IMR-90 (cell line): ENCODE measurements at regions not wholly inside any gene's neighbourhood (a gene's known extent, or its start where the extent isn't known, plus 50 kb on each side); places are given as distances from the start of the nearest gene placed in this dataset.

Experiments
- BHLHE40 ChIP-seq: fragments of 150-350 bp; IDR thresholded peaks from 2 replicates; pipeline ENCODE4 v1.6.1; 2016; ENCODE audit warnings: mild to moderate bottlenecking, low read depth, low read length
- CEBPB ChIP-seq: IDR thresholded peaks from 2 replicates; pipeline ENCODE4 v1.6.1; 2012; ENCODE audit warnings: low read depth, low read length, improper control_type of control experiment
- CTCF ChIP-seq: conservative IDR thresholded peaks from 2 replicates; pipeline ENCODE4 v1.5.1; 2012; ENCODE audit warnings: mild to moderate bottlenecking, low read depth, low read length, improper control_type of control experiment
- FOS ChIP-seq: fragments of 150-350 bp; IDR thresholded peaks from 2 replicates; pipeline ENCODE4 v1.6.1; 2016; ENCODE audit warnings: low read depth, low read length
- MAFK ChIP-seq: IDR thresholded peaks from 2 replicates; pipeline ENCODE4 v1.6.1; 2012; ENCODE audit warnings: low read depth, low read length, improper control_type of control experiment
- MXI1 ChIP-seq: IDR thresholded peaks from 2 replicates; pipeline ENCODE4 v1.6.1; 2012; ENCODE audit warnings: low read depth, mild to moderate bottlenecking, low read length, moderate library complexity, borderline replicate concordance
- NFE2L2 ChIP-seq: fragments of 150-350 bp; IDR thresholded peaks from 2 replicates; pipeline ENCODE4 v1.6.1; 2016; ENCODE audit warnings: low read depth, mild to moderate bottlenecking, low read length
- POLR2A ChIP-seq: IDR thresholded peaks from 2 replicates; pipeline ENCODE4 v1.6.1; 2012; ENCODE audit warnings: mild to moderate bottlenecking, low read depth, low read length
- RAD21 ChIP-seq: IDR thresholded peaks from 2 replicates; pipeline ENCODE4 v1.6.1; 2012; ENCODE audit warnings: low read length, improper control_type of control experiment
- RCOR1 ChIP-seq: IDR thresholded peaks from 2 replicates; pipeline ENCODE4 v1.6.1; 2012; ENCODE audit warnings: mild to moderate bottlenecking, low read length, improper control_type of control experiment; ENCODE audit not compliant: insufficient replicate concordance
- SMC3 ChIP-seq: fragments of 150-350 bp; IDR thresholded peaks from 2 replicates; pipeline ENCODE4 v1.6.1; 2016; ENCODE audit warnings: low read depth, mild to moderate bottlenecking, antibody characterized with exemption, low read length, moderate library complexity
- USF2 ChIP-seq: fragments of 150-350 bp; IDR thresholded peaks from 2 replicates; pipeline ENCODE4 v1.6.1; 2017; ENCODE audit warnings: mild to moderate bottlenecking, antibody characterized with exemption, low read length, low read depth
- TF ChIP-seq, protein P1 (sequence below): fragments of 150-350 bp; IDR thresholded peaks from 2 replicates; pipeline ENCODE4 v1.6.1; 2016; ENCODE audit warnings: low read depth, mild to moderate bottlenecking, low read length, moderate library complexity, borderline replicate concordance

DNA sequence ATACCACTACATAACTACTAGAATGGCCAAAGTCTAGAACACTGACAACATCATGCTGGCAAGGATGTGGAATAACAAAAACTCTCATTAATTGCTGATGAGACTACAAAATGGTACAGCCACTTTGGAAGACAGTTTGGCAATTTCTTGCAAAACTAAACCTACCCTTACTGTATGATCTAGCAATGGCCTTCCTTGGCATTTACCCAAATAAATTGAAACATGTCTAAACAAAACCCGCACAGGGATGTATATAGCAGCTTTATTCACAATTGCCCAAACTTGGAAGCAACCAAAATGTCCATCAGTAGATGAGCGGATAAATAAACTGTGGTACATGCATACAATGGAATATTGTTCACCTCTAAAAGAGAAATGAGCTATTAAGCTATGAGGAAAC, 87.9 kb upstream of the SLC24A5 start:
- no peak for TF ChIP-seq CTCF
- no peak for TF ChIP-seq CEBPB
- no peak for TF ChIP-seq POLR2A
- TF ChIP-seq MAFK = no peak
- TF ChIP-seq RAD21 = no peak
- TF ChIP-seq, protein P1, sequence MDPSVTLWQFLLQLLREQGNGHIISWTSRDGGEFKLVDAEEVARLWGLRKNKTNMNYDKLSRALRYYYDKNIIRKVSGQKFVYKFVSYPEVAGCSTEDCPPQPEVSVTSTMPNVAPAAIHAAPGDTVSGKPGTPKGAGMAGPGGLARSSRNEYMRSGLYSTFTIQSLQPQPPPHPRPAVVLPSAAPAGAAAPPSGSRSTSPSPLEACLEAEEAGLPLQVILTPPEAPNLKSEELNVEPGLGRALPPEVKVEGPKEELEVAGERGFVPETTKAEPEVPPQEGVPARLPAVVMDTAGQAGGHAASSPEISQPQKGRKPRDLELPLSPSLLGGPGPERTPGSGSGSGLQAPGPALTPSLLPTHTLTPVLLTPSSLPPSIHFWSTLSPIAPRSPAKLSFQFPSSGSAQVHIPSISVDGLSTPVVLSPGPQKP = no peak
- TF ChIP-seq USF2 = no peak
- no peak for TF ChIP-seq BHLHE40
- no peak for TF ChIP-seq MXI1
- no peak for TF ChIP-seq RCOR1
- no peak for TF ChIP-seq FOS
- TF ChIP-seq SMC3 = no peak
- no peak for TF ChIP-seq NFE2L2
